ENCODE measurements at regions not wholly inside any gene's neighbourhood (a gene's known extent, or its start where the extent isn't known, plus 50 kb on each side); places are given as distances from the start of the nearest gene placed in this dataset.

- no peak for DNase-seq (ENCODE audit: low read depth)
Measured at GRCh38 chr16:54370278-54371040, 83.9 kb upstream of the IRX3 start.

- no peak for DNase-seq (ENCODE audit: low read depth)
Measured at GRCh38 chr16:54369861-54370260, 83.3 kb upstream of the IRX3 start.

DNA sequence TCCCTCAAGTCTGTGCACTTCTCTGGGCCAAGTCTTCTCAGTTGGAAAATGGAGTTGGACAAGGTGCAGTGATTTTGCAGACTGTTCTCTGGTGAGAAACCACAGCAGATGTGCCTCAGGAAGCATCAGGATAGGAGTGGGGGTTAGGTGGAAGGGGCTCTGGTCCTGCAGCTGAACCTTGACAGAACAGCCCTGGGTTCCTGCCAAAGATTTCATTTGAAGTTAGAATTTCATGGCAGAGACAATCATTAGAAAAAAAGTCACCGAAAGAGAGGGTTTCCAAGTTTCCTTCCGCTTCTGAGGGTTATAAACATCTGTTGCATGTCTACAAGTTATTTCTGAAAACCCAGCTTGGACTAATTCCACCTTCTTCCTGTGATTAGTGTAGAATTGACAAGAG is 80.4 kb upstream of the IRX3 start:
- no peak for DNase-seq (ENCODE audit: low read depth)

DNA sequence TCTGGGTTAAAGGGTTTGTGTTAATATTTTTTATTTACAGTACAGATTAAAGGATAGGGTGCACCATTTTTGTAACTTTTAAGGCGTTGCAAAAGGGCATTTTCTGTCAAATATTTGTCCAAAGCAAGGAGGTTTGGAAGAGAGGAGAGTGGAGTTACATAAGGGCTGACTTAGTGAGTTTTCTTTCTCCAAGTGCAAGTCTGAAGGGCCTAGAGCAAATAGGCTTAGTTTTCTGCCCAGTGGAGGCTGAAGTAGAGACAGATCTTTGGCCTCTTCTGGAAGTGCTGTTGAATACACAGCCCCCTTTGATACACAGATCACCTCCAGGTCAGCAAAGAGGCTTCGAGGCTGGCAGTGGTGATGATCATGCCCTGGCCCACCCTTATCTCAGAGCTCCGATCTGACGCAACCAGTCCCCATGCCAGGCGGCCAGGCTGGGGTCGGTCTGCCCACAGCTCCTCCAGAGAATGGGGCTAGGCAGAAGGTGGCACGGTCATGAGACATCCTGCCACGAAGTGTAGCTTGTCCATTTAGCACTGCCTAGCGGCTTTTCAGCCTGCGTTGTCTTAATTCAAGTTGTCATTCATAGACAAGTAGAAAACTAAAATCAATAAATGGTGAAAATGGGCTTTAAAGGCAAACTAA is 79.5 kb upstream of the IRX3 start:
- DNase-seq (ENCODE audit: low read depth), result no peak

DNA sequence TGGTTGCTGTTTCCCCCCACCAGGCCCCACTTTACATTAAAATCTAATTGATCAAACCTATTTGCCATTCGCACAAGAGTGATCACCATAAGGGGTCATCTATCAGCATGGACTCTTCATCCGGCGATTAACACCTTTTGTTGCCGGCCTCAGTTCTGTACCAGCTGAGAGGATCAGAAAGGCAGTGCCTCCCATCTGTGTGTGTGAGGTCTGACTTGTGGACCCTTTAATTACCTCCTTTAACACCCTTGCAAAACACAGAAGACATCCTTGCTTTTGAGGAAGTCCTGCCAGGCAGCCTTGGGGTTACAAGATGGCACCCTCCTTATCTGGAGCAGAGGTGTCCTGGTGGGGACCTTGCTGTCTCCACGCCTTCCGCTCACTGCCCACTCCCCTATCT is 77.2 kb upstream of the IRX3 start:
- no peak for DNase-seq (ENCODE audit: low read depth)

- DNase-seq (ENCODE audit: low read depth), result no peak
Measured at GRCh38 chr16:54362591-54363206, 76.1 kb upstream of the IRX3 start.

- no peak for DNase-seq (ENCODE audit: low read depth)
Measured at GRCh38 chr16:54361246-54361645, 74.7 kb upstream of the IRX3 start.

GRCh38 chr16:54360681-54361080 is 74.1 kb upstream of the IRX3 start:
- no peak for DNase-seq (ENCODE audit: low read depth)

DNA sequence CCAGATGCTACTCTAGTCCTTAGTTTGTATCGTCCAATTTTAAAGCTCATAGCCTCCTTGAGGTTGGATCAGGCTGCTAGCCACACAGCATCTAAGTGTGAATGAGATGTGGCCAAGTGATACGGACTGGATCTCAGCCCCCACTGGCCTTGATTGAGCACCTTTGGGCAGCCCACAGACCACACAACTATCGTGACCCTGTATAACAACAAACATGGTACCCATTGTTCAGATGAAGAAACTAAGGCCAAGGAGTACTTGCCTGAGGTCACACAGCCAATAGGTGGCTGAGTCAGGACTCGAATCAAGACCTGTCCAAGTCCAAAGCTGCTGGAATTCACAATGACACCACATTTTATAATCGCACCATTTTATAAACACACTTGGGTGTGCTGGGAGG is 73.0 kb upstream of the IRX3 start:
- no peak for DNase-seq (ENCODE audit: low read depth)

DNA sequence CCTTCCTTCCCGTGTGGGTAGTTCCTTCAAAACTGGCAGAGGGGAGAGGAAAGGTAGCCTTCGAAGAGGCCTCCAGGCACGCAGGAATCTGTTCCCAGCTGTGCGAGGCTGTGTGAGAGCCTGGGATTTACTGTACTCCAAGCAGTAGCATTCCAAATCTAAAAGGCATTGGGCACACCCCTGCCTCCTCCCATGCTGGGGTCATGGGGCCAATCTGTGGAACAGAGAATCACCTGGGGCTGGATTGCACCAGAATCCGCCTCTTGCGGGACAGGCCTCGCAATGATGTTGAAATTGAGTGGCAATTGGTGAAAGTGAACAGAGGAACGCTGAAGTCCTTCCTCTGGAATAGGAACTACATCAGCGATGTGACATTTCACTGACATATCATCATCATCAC is 72.5 kb upstream of the IRX3 start:
- no peak for DNase-seq (ENCODE audit: low read depth)

DNA sequence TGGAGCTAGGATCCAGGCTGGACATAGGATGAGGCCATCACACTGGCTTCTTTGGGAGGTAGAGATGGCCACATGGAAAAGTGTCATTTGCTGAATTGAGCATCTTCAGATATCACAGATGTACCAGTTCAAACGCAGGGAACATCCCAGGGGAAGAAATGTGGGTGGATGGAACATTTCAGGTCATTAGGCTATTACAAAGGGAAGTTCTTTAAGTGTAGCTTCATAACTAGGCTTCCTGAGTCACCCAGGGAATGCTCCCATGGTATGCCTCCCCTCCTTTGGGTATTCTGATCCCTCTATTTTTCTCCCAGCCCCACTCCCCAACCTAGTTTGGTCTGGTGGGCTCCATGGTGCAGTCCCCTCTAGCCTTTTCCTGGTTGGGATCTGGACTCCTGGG is 69.8 kb upstream of the IRX3 start:
- DNase-seq (ENCODE audit: low read depth), result no peak

DNA sequence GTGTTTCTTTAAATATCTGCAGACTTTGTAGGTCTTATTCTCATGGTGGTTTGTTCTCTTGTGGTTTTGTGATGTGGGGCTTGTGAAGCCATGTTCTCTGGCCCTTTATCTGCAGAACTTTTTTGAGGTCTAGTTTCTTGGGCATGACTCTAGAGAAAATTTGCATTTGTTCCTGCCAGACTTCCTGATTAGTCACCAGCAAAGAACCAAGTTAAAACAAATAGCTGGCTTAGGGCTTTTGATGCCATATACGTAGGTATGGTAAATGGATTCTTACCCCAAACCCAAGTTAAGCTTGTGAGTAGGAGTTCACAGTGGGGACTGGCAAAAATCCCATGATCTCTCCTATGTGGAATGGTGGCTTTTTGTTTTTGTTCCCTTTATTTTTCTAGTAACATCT is 68.7 kb upstream of the IRX3 start:
- no peak for DNase-seq (ENCODE audit: low read depth)

GRCh38 chr16:54353097-54353496 is 66.5 kb upstream of the IRX3 start:
- no peak for DNase-seq (ENCODE audit: low read depth)

- DNase-seq (ENCODE audit: low read depth), result no peak
Measured at GRCh38 chr16:54351171-54351570, 64.6 kb upstream of the IRX3 start.

DNA sequence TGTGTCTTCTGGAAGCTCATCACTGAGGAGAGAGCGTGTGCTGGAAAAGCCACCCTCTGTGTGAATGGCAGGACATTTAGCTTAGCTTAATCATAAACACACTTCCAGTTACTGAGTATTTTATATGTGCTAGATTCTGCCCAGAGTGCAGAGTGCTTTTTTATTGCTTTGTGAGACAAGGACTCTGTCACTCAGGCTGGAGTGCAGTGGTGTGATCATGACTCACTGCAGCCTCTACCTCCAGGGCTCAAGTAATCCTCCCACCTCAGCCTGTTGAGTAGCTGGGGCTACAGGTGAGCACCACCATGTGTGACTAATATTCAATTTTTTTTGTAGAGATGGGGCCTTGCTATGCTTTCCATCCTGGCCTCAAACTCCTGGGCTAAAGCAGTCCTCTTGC is 61.4 kb upstream of the IRX3 start:
- no peak for DNase-seq (ENCODE audit: low read depth)

- no peak for DNase-seq (ENCODE audit: low read depth)
Measured at GRCh38 chr16:54346041-54346440, 59.5 kb upstream of the IRX3 start.

GRCh38 chr16:54344646-54345630 is 58.4 kb upstream of the IRX3 start:
- DNase-seq (ENCODE audit: low read depth), result no peak

DNA sequence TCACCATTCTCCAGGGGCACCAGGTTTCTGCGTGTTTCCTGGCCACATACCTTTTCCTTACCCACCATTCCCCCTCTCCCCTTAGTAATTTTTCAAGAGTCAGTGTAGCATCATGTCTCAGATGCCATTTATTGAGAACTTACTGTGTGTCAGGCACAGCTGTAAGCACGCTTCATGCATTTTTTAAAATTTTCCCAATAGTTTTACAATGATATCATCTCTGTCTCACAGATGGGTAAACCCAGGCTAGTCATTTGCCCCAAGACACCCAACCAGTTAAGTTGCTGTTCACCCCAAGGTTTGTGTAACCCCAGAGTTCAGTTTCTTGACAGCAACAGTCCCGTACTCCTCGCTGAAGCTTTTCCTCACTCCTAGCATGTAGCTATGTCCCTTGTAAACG is 56.4 kb upstream of the IRX3 start:
- DNase-seq (ENCODE audit: low read depth), result no peak

- no peak for DNase-seq (ENCODE audit: low read depth)
Measured at GRCh38 chr16:54341892-54342776, 55.5 kb upstream of the IRX3 start.

DNA sequence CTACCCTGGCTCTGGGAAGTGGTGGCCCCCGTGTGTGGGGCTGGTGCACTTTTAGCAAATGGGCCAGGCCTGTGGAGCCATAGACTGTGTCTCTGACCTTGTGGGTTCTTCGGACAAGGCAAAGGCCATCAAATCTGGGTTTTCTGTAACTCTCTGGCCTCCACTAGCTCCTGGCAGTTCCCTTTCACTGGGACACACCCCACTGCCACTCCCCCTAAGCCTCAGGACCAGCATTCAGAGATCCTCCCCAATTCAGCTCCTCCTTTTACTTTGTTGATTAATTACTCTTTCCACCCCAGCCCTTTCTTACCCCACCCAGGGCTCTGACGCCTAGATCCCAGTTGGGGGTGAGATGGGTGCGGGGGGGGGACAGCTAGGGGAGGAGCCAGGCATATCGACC is 53.9 kb upstream of the IRX3 start:
- DNase-seq (ENCODE audit: low read depth), result no peak

DNA sequence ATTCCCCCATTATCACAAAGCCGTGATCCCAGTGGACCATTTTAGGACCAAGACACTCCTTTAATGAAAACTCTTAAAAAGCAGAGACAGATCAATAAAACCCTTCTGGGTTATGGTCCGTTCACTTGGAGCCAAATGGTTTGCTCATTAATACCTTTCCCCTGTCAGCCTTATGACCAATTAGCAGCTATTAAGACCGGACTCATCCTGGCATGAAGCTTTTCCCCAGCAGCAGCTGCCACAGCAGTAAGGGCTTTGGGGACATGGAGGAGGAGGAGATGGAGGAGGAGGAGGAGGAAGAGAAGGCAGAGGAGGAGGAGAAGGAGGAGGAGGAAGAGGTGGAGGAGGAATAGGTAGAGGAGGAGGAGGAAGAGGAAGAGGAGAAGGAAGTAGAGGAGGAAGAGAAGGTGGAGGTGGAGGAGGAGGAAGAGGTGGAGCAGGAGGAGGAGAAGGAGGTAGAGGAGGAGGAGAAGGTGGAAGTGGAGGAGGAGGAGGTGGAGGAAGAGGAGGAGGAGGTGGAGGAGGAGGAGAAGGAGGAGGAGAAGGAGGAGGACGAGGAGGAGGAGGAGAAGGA is 50.1 kb upstream of the IRX3 start:
- no peak for DNase-seq (ENCODE audit: low read depth)
